SU-DHL-6 (cell line): ENCODE measurements at regions not wholly inside any gene's neighbourhood (a gene's known extent, or its start where the extent isn't known, plus 50 kb on each side); places are given as distances from the start of the nearest gene placed in this dataset.
A peak's percentile ranks its signal among the peaks of the same experiment; 100 is the strongest.
"Not testable (repeated sequence)": the region's sequence is repeated elsewhere in the genome, so short reads cannot be mapped to it uniquely, and the experiment has no call there.

Experiments used
- H2AFZ ChIP-seq: fragments of 200-600 bp; sonication (generic); 2 replicates; pipeline ENCODE4 v1.6.1; 2014; ENCODE audit warnings: low read depth, mild to moderate bottlenecking, moderate library complexity, mixed read lengths, antibody characterized with exemption, low read length; ENCODE audit not compliant: severe bottlenecking
- H3F3A ChIP-seq: fragments of 200-600 bp; shearing (Covaris generic); 2 replicates; pipeline ENCODE4 v1.6.0; 2016; ENCODE audit warnings: antibody characterized with exemption, mild to moderate bottlenecking; ENCODE audit not compliant: insufficient read depth
- H3K27ac ChIP-seq: fragments of 200-600 bp; sonication (generic); 2 replicates; pipeline ENCODE4 v1.5.1; 2016; ENCODE audit warnings: low read depth, mild to moderate bottlenecking, low read length, moderate library complexity, mixed read lengths
- H3K27me3 ChIP-seq: fragments of 200-600 bp; sonication (generic), shearing (Covaris generic); 2 replicates; pipeline ENCODE4 v1.6.0; 2014; ENCODE audit warnings: mild to moderate bottlenecking, low read length
- H3K36me3 ChIP-seq: fragments of 200-600 bp; sonication (generic); 2 replicates; pipeline ENCODE4 v1.6.1; 2014; ENCODE audit warnings: mild to moderate bottlenecking, low read length, mixed read lengths
- H3K4me2 ChIP-seq: fragments of 300-600, 200-600 bp; shearing (Covaris generic), sonication (generic); 2 replicates; pipeline ENCODE4 v1.6.0; 2014; ENCODE audit warnings: low read length, low read depth, mild to moderate bottlenecking; ENCODE audit not compliant: poor library complexity, severe bottlenecking
- H3K4me3 ChIP-seq: fragments of 200-600 bp; sonication (generic); 2 replicates; pipeline ENCODE4 v1.5.1; 2014; ENCODE audit warnings: antibody characterized with exemption, low read length, mild to moderate bottlenecking, mixed read lengths; ENCODE audit not compliant: insufficient read depth, poor library complexity, severe bottlenecking
- H3K79me2 ChIP-seq: fragments of 200-600 bp; sonication (generic); 2 replicates; pipeline ENCODE4 v1.6.1; 2014; ENCODE audit warnings: mild to moderate bottlenecking, low read length, moderate library complexity; ENCODE audit not compliant: insufficient read depth
- H3K9ac ChIP-seq: fragments of 200-600 bp; sonication (generic); 2 replicates; pipeline ENCODE4 v1.7.0; 2014; ENCODE audit warnings: mild to moderate bottlenecking, low read length
- H3K9me2 ChIP-seq: fragments of 200-600 bp; sonication (generic); replicated peaks from 2 replicates; pipeline ENCODE4 v1.6.1; 2014; ENCODE audit warnings: low read length; ENCODE audit not compliant: insufficient read depth
- H3K9me3 ChIP-seq: fragments of 200-600 bp; sonication (generic); 2 replicates; pipeline ENCODE4 v1.6.1; 2014; ENCODE audit warnings: low read length, mixed read lengths; ENCODE audit not compliant: insufficient read depth
- H4K20me1 ChIP-seq: fragments of 200-600 bp; sonication (generic); 2 replicates; pipeline ENCODE4 v1.6.1; 2014; ENCODE audit warnings: low read depth, mild to moderate bottlenecking, antibody characterized with exemption, low read length, moderate library complexity, mixed read lengths
- CTCF ChIP-seq: fragments of 200-600 bp; sonication (generic); IDR thresholded peaks from one replicate; pipeline ENCODE4 v1.5.1; 2017; ENCODE audit warnings: antibody characterized with exemption, mild to moderate bottlenecking, low read length, moderate library complexity; ENCODE audit not compliant: insufficient read depth, poor library complexity, severe bottlenecking
- EZH2phosphoT487 ChIP-seq: fragments of 200-600 bp; sonication (generic), shearing (Covaris generic); conservative IDR thresholded peaks from 2 replicates; pipeline ENCODE4 v1.6.1; 2018; ENCODE audit warnings: mild to moderate bottlenecking, antibody characterized with exemption, low read length, moderate library complexity, mixed read lengths

- not testable (repeated sequence) for H3K9me2 ChIP-seq, H3K4me3 ChIP-seq, H3K27me3 ChIP-seq, H3K27ac ChIP-seq, H4K20me1 ChIP-seq, H3K9ac ChIP-seq, H3K36me3 ChIP-seq, H3K79me2 ChIP-seq, H3K4me2 ChIP-seq, H3K9me3 ChIP-seq
- Histone ChIP-seq H3F3A (peaks cover 17% of the 10 kb centered on the region), H2AFZ (peak overlapping the region; percentile 10)
- TF ChIP-seq CTCF: peak; percentile 84
Observed at GRCh38 chr11:121379145-121379810, 72.8 kb upstream of the SORL1 start.

GRCh38 chr11:121383716-121384115 lies 68.4 kb upstream of the SORL1 start:
- H3K79me2 ChIP-seq: no peaks in the 10 kb centered on the region
- H3K9me2 ChIP-seq: no peaks in the 10 kb centered on the region
- H4K20me1 ChIP-seq: no peaks in the 10 kb centered on the region
- no peak overlapping the region for H3K9ac ChIP-seq
- H2AFZ ChIP-seq: peak overlapping the region; percentile 37
- no peak overlapping the region for H3K4me3 ChIP-seq
- no peaks in the 10 kb centered on the region for H3F3A ChIP-seq
- H3K9me3 ChIP-seq: no peaks in the 10 kb centered on the region
- H3K36me3 ChIP-seq: no peaks in the 10 kb centered on the region
- H3K27me3 ChIP-seq: no peaks in the 10 kb centered on the region
- no peak for TF ChIP-seq CTCF
- TF ChIP-seq EZH2phosphoT487: no peak
- H3K4me2 ChIP-seq: no peak overlapping the region
- no peak overlapping the region for H3K27ac ChIP-seq

- Histone ChIP-seq H3K9me2 (no peaks in the 10 kb centered on the region), H3K9me3 (no peaks in the 10 kb centered on the region), H3K79me2 (no peaks in the 10 kb centered on the region), H3K36me3 (no peaks in the 10 kb centered on the region), H3K9ac (no peak overlapping the region), H3K27me3 (no peaks in the 10 kb centered on the region), H2AFZ (peak overlapping the region; percentile 55), H3F3A (no peaks in the 10 kb centered on the region), H3K4me3 (no peak overlapping the region), H4K20me1 (no peaks in the 10 kb centered on the region), H3K4me2 (peak overlapping the region; percentile 39), H3K27ac (no peak overlapping the region)
- TF ChIP-seq CTCF: no peak
- no peak for TF ChIP-seq EZH2phosphoT487
Observed at GRCh38 chr11:121385688-121386087, 66.4 kb upstream of the SORL1 start.
